DND-41 (cell line): ENCODE measurements at regions not wholly inside any gene's neighbourhood (a gene's known extent, or its start where the extent isn't known, plus 50 kb on each side); places are given as distances from the start of the nearest gene placed in this dataset.

ENCODE experiments used
- ATAC-seq: fragments of 200-7000 bp; cut with Tn5 transposase; 3 replicates; pipeline ENCODE4 v1.9.1; 2021; ENCODE audit warnings: low read depth; ENCODE audit not compliant: insufficient read depth
- DNase-seq: peaks from one replicate; pipeline ENCODE4 v3.0.0-alpha.2; 2020
- H2AFZ ChIP-seq: 2 replicates; pipeline ENCODE4 v1.6.0; 2012; ENCODE audit warnings: low read depth, low read length
- H3K27ac ChIP-seq: 2 replicates; pipeline ENCODE4 v1.5.1; 2012; ENCODE audit warnings: low read length, inconsistent platforms
- H3K27me3 ChIP-seq: fragments of 200-600 bp; sonication (generic); 2 replicates; pipeline ENCODE4 v1.6.0; 2012; ENCODE audit warnings: low read length, mild to moderate bottlenecking, inconsistent platforms; ENCODE audit not compliant: insufficient read depth, poor library complexity
- H3K36me3 ChIP-seq: 2 replicates; pipeline ENCODE4 v1.5.1; 2012; ENCODE audit warnings: low read length, inconsistent platforms; ENCODE audit not compliant: insufficient read depth
- H3K4me1 ChIP-seq: 2 replicates; pipeline ENCODE4 v1.5.1; 2012; ENCODE audit warnings: mild to moderate bottlenecking, low read length; ENCODE audit not compliant: insufficient read depth
- H3K4me2 ChIP-seq: 2 replicates; pipeline ENCODE4 v1.6.0; 2012; ENCODE audit warnings: mild to moderate bottlenecking, moderate library complexity, low read length, inconsistent platforms; ENCODE audit not compliant: insufficient read depth
- H3K4me3 ChIP-seq, 2 experiments: fragments of 200-600 bp in 1 of 2; shearing (Covaris generic) in 1 of 2; 2 replicates each; pipeline ENCODE4 v1.5.1; 2012 to 2016; ENCODE audit warnings: inconsistent platforms in 2 of 2, low read length in 2 of 2, mild to moderate bottlenecking in 2 of 2, low read depth in 1 of 2, moderate library complexity in 1 of 2
- H3K79me2 ChIP-seq: 2 replicates; pipeline ENCODE4 v1.6.0; 2012; ENCODE audit warnings: low read length, inconsistent platforms; ENCODE audit not compliant: insufficient read depth
- H3K9ac ChIP-seq: 2 replicates; pipeline ENCODE4 v1.6.0; 2012; ENCODE audit warnings: low read depth, mild to moderate bottlenecking, inconsistent platforms, low read length, moderate library complexity
- H3K9me3 ChIP-seq: 2 replicates; pipeline ENCODE4 v1.5.1; 2012; ENCODE audit warnings: low read length, moderate library complexity, mild to moderate bottlenecking, inconsistent platforms; ENCODE audit not compliant: insufficient read depth, severe bottlenecking
- H4K20me1 ChIP-seq: 2 replicates; pipeline ENCODE4 v1.6.0; 2012; ENCODE audit warnings: low read length; ENCODE audit not compliant: insufficient read depth
- EZH2 ChIP-seq: IDR thresholded peaks from 3 replicates; pipeline ENCODE4 v1.6.1; 2012; ENCODE audit warnings: borderline replicate concordance, low read depth, mild to moderate bottlenecking, moderate library complexity, low read length, inconsistent platforms; ENCODE audit not compliant: severe bottlenecking
- TF ChIP-seq, protein P1 (sequence below): IDR thresholded peaks from 2 replicates; pipeline ENCODE4 v1.5.1; 2012; ENCODE audit warnings: borderline replicate concordance, low read length, moderate library complexity, mild to moderate bottlenecking; ENCODE audit not compliant: poor library complexity, severe bottlenecking; ENCODE audit errors: extremely low read depth

DNA sequence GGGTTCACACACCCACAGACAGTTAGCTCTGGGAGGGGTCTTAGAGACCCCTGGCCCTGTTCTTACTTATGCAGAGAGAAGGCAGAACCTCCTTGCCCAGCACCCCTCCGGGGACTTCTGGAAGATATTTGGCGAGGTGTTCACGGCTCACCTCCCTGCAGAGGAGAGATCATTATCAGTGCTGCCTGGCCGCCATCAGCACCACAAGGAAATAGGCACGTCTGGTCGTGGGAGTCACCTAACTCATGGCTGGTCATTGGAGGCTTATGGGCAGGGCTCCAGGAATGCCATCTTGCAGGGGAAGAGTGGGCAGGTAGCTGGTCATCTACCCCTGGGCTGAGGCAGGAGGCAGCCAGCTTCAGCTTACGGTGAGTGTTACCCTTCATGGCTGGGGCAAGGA, 189.4 kb downstream of the RPS24 start:
- ATAC-seq, result no peak
- Histone ChIP-seq H3K4me2 (no peak overlapping the region), H3K36me3 (no peaks in the 10 kb centered on the region)

DNA sequence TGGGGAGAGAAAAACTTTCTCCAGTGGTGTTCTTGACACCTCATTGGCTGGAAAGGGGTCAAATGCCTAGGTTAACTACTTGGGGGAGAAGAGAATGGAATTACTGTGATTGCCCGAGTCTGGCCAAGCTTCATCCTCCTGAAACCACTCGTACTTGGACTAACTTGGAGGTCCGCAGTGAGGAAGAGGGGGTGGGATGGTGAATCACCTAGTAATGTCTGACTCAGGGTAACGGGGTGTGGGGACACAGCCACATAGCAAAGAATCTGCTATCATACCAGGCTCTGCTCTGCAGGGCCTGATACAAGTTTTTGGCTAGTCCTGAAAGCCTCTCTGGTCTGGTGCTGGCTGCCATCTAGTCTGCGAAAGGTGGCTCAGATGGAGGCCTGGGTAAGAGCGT, 190.9 kb downstream of the RPS24 start:
- ATAC-seq (no peak), DNase-seq (no peak)
- H3K4me2 ChIP-seq, result no peak overlapping the region
- no peak for TF ChIP-seq EZH2
- TF ChIP-seq, protein P1, sequence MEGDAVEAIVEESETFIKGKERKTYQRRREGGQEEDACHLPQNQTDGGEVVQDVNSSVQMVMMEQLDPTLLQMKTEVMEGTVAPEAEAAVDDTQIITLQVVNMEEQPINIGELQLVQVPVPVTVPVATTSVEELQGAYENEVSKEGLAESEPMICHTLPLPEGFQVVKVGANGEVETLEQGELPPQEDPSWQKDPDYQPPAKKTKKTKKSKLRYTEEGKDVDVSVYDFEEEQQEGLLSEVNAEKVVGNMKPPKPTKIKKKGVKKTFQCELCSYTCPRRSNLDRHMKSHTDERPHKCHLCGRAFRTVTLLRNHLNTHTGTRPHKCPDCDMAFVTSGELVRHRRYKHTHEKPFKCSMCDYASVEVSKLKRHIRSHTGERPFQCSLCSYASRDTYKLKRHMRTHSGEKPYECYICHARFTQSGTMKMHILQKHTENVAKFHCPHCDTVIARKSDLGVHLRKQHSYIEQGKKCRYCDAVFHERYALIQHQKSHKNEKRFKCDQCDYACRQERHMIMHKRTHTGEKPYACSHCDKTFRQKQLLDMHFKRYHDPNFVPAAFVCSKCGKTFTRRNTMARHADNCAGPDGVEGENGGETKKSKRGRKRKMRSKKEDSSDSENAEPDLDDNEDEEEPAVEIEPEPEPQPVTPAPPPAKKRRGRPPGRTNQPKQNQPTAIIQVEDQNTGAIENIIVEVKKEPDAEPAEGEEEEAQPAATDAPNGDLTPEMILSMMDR, result no peak
- no peaks in the 10 kb centered on the region; the same call in 1 of the 2 replicates for H4K20me1 ChIP-seq
- H3K27me3 ChIP-seq, result no peaks in the 10 kb centered on the region
- no peaks in the 10 kb centered on the region for H3K79me2 ChIP-seq
- H3K9ac ChIP-seq, result no peak overlapping the region
- H3K4me1 ChIP-seq, result no peaks in the 10 kb centered on the region
- no peaks in the 10 kb centered on the region for H3K9me3 ChIP-seq
- no peak overlapping the region for H2AFZ ChIP-seq
- H3K27ac ChIP-seq, result no peak overlapping the region
- no peak overlapping the region for H3K4me3 ChIP-seq
- no peaks in the 10 kb centered on the region for H3K36me3 ChIP-seq

More for the DNA sequence above, 189.4 kb downstream of the RPS24 start:
- TF ChIP-seq EZH2, result no peak
- TF ChIP-seq, protein P1, result no peak
- no peaks in the 10 kb centered on the region for H3K4me1 ChIP-seq
- H2AFZ ChIP-seq, result no peak overlapping the region
- H3K27ac ChIP-seq, result no peak overlapping the region
- no peak overlapping the region for H3K9ac ChIP-seq
- no peak overlapping the region for H3K4me3 ChIP-seq
- no peaks in the 10 kb centered on the region; the same call in 1 of the 2 replicates for H4K20me1 ChIP-seq
- H3K27me3 ChIP-seq, result no peaks in the 10 kb centered on the region
- no peak for DNase-seq
- H3K79me2 ChIP-seq, result no peaks in the 10 kb centered on the region
- no peaks in the 10 kb centered on the region for H3K9me3 ChIP-seq

- no peaks in the 10 kb centered on the region for H3K36me3 ChIP-seq
- H2AFZ ChIP-seq, result no peak overlapping the region
- H3K4me2 ChIP-seq, result no peak overlapping the region
- no peak overlapping the region for H3K9ac ChIP-seq
- H3K27ac ChIP-seq, result no peak overlapping the region
- H3K4me3 ChIP-seq, result no peak overlapping the region
- no peak for TF ChIP-seq EZH2
- TF ChIP-seq, protein P1, result no peak
- no peak for ATAC-seq
- H3K9me3 ChIP-seq, result no peaks in the 10 kb centered on the region
- H3K79me2 ChIP-seq, result no peaks in the 10 kb centered on the region
- no peaks in the 10 kb centered on the region for H3K4me1 ChIP-seq
- DNase-seq, result no peak
- H4K20me1 ChIP-seq, result no peaks in the 10 kb centered on the region; the same call in 1 of the 2 replicates
- H3K27me3 ChIP-seq, result no peaks in the 10 kb centered on the region
Measured at GRCh38 chr10:78225594-78225993, 191.9 kb downstream of the RPS24 start.

GRCh38 chr10:78229489-78229888, 195.8 kb downstream of the RPS24 start:
- no peak overlapping the region for H3K4me2 ChIP-seq
- DNase-seq, result no peak

More at GRCh38 chr10:78229489-78229888, 195.8 kb downstream of the RPS24 start:
- Histone ChIP-seq H2AFZ (no peak overlapping the region), H3K9me3 (no peaks in the 10 kb centered on the region), H3K36me3 (no peaks in the 10 kb centered on the region), H3K9ac (no peak overlapping the region), H3K4me1 (no peaks in the 10 kb centered on the region), H3K79me2 (no peaks in the 10 kb centered on the region), H4K20me1 (no peaks in the 10 kb centered on the region; the same call in 1 of the 2 replicates), H3K27ac (no peak overlapping the region), H3K27me3 (peaks cover 3% of the 10 kb centered on the region), H3K4me3 (no peak overlapping the region)
- ATAC-seq, result no peak
- TF ChIP-seq, protein P1, result no peak
- no peak for TF ChIP-seq EZH2
